Right renal pelvis (tissue), 4 donors: ENCODE measurements at regions not wholly inside any gene's neighbourhood (a gene's known extent, or its start where the extent isn't known, plus 50 kb on each side); places are given as distances from the start of the nearest gene placed in this dataset.
"Not testable (repeated sequence)": the region's sequence is repeated elsewhere in the genome, so short reads cannot be mapped to it uniquely, and the experiment has no call there.

Experiments used
- DNase-seq, 4 donors: peaks; one replicate each; pipeline ENCODE4 v3.0.0-alpha.2; 2013; ENCODE audit warnings: low read depth in 4 of 4, low spot score in 3 of 4, missing footprints in 1 of 4

- DNase-seq: no peak
These were observed 896.3 kb downstream of the TSN start for GRCh38 chr2:122651780-122652179.

- DNase-seq: no peak
These were observed 897.2 kb downstream of the TSN start for GRCh38 chr2:122652670-122653069.

GRCh38 chr2:122656403-122656802 is 901.0 kb downstream of the TSN start:
- DNase-seq: no peak

GRCh38 chr2:122660786-122661634 is 905.6 kb downstream of the TSN start:
- no peak for DNase-seq

- no peak for DNase-seq
These were observed 908.2 kb downstream of the TSN start for GRCh38 chr2:122663620-122664019.

GRCh38 chr2:122669627-122670026 is 914.2 kb downstream of the TSN start:
- no peak for DNase-seq

- DNase-seq: no peak
These were observed 915.4 kb downstream of the TSN start for GRCh38 chr2:122670897-122671296.

- no peak for DNase-seq
These were observed 925.2 kb downstream of the TSN start for GRCh38 chr2:122680662-122681061.

- DNase-seq: no peak
These were observed 926.2 kb downstream of the TSN start for GRCh38 chr2:122681626-122682025.

GRCh38 chr2:122682356-122682755 is 926.9 kb downstream of the TSN start:
- no peak for DNase-seq

- no peak for DNase-seq
These were observed 927.6 kb downstream of the TSN start for GRCh38 chr2:122683018-122683417.

- no peak for DNase-seq
These were observed 937.1 kb downstream of the TSN start for GRCh38 chr2:122692400-122693083.

- DNase-seq: no peak
These were observed 942.0 kb downstream of the TSN start for GRCh38 chr2:122697415-122697814.

GRCh38 chr2:122703676-122704075 is 948.2 kb downstream of the TSN start:
- DNase-seq: no peak

- DNase-seq: no peak
These were observed 948.7 kb downstream of the TSN start for GRCh38 chr2:122704109-122704563.

GRCh38 chr2:122705746-122706145 is 950.3 kb downstream of the TSN start:
- no peak for DNase-seq

- DNase-seq: no peak
These were observed 951.3 kb downstream of the TSN start for GRCh38 chr2:122706757-122707223.

- DNase-seq: no peak
These were observed 951.9 kb downstream of the TSN start for GRCh38 chr2:122707224-122707824.

GRCh38 chr2:122710049-122710448 is 954.6 kb downstream of the TSN start:
- DNase-seq: no peak

GRCh38 chr2:122713800-122714199 is 958.3 kb downstream of the TSN start:
- no peak for DNase-seq

GRCh38 chr2:122720822-122721221 is 965.4 kb downstream of the TSN start:
- not testable (repeated sequence) for DNase-seq
